Heart right ventricle (tissue), 16 donors: ENCODE measurements at regions not wholly inside any gene's neighbourhood (a gene's known extent, or its start where the extent isn't known, plus 50 kb on each side); places are given as distances from the start of the nearest gene placed in this dataset.

Source experiments
- ATAC-seq, 8 donors: fragments of 200-7000 bp; cut with Tn5 transposase; one replicate each; pipeline ENCODE4 v1.9.1; 2020; ENCODE audit warnings: mild to moderate bottlenecking in 8 of 8, moderate library complexity in 8 of 8, moderate number of reproducible peaks in 1 of 8
- DNase-seq, 2 donors: peaks; one replicate each; pipeline ENCODE4 v3.0.0-alpha.2; 2020
- H3K27ac ChIP-seq, 10 donors: fragments of 200-600 bp; sonication (generic) in 2 of 10; one replicate each; pipeline versions ENCODE4 v1.5.0 to v1.8.0; 2020 to 2022; ENCODE audit warnings: mild to moderate bottlenecking in 3 of 10
- H3K27me3 ChIP-seq, 7 donors: fragments of 200-600 bp; one replicate each; pipeline ENCODE4 v1.8.0; 2021 to 2022; ENCODE audit warnings: mild to moderate bottlenecking in 2 of 7
- H3K36me3 ChIP-seq, 9 donors: fragments of 200-600 bp; sonication (generic) in 1 of 9; one replicate each; pipeline versions ENCODE4 v1.5.0 to v1.8.0; 2020 to 2022; ENCODE audit warnings: mild to moderate bottlenecking in 2 of 9
- H3K4me1 ChIP-seq, 9 donors: fragments of 200-600 bp; sonication (generic) in 1 of 9; one replicate each; pipeline versions ENCODE4 v1.5.0 to v1.8.0; 2020 to 2022; ENCODE audit warnings: mild to moderate bottlenecking in 4 of 9
- H3K4me3 ChIP-seq, 10 donors: fragments of 200-600 bp; sonication (generic) in 2 of 10; one replicate each; pipeline versions ENCODE4 v1.5.0 to v1.8.0; 2020 to 2022; ENCODE audit warnings: mild to moderate bottlenecking in 7 of 10, moderate library complexity in 2 of 10
- H3K9me3 ChIP-seq, 11 donors: fragments of 200-600 bp in 10 of 11; sonication (generic) in 2 of 11; one replicate each; pipeline versions ENCODE4 v1.5.0 to v1.8.0; 2013 to 2022; ENCODE audit warnings: mild to moderate bottlenecking in 2 of 11, control low read depth in 1 of 11, moderate library complexity in 1 of 11
- WGBS, 2 donors: extraction: QIAGEN DNeasy Blood & Tissue Kit; methylation state at CpG; one replicate each; pipeline ENCODE4 v1.1.7; 2013; ENCODE audit warnings: inconsistent platforms in 1 of 2; 5-methylcytosine and 5-hydroxymethylcytosine counted together
- intact Hi-C, 10 donors: fragments of 100-400 bp; cut with DNase I; formaldehyde crosslinking; loops; one replicate each; pipeline versions ENCODE4 v1.11.1 to v1.14.2; 2022
- TF ChIP-seq, protein P1 (sequence below), 9 donors: fragments of 200-600 bp; sonication (generic) in 2 of 9; IDR thresholded peaks; one replicate each; pipeline versions ENCODE4 v1.5.0 to v1.8.0; 2021 to 2022; ENCODE audit warnings: antibody characterized with exemption in 9 of 9, mild to moderate bottlenecking in 5 of 9, moderate library complexity in 1 of 9
- donor health status: Arrhythmogenic right ventricular cardiomyopathy.
- donor health status: ischemic (EF 13 %, LVEDD 7.1; RV severe dilation, severe dysfunction).
- donor health status: healthy with polysubstance abuse.
- donor health status: DM: no; HTN: yes; CAD: no.
- donor health status: DM: no; HTN: no; CAD: no.
- donor health status: ischemic (EF 25% LVEDD 6.9; RV normal size, moderate dysfunction).
- donor health status: ischemic (EF 25% LVEDD 5.7; RV mildly dilated, moderate dysfunction).
- donor health status: healthy.
- donor health status: DM: yes; HTN: yes; CAD: no.
- donor health status: Ischemic cardiomyopathy.
- donor health status: ischemic (EF 35%, LVEDD 5.7; RV mildly dilated, moderate dysfunction).
- donor health status: nonischemic (EF 11% LVEDD 7.7; RV severe dilation, severe dysfunction).
- donor health status: DM: yes; HTN: yes; CAD: no.
- donor health status: PGD.
- donor health status: ischemic (EF 29% LVEDD 5.4; RV normal size, mild dysfunction).
- donor health status: nonischemic (EF 23%, LVEDD 6.1; RV moderate dilation, normal function).

DNA sequence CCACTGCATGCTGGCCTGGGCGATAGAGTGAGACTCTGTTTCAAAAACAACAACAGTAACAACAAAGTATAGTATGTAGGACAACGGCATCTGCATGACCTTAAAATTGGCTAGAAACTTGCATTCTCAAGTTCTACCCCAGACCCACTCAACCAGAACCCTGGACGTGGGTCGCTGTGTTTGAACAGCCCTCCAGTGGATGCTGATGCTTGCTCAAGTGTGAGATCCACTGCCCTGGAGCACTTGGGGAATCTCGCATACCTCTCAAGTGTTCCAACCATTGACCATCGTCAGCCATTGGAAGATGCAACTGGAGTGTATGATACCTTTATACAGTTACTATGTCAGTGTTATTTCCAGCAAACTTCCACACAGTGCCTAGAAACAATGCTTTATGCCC is 435.9 kb downstream of the DCDC2C start:
- ATAC-seq (no peak), DNase-seq (no peak)
- TF ChIP-seq, protein P1, sequence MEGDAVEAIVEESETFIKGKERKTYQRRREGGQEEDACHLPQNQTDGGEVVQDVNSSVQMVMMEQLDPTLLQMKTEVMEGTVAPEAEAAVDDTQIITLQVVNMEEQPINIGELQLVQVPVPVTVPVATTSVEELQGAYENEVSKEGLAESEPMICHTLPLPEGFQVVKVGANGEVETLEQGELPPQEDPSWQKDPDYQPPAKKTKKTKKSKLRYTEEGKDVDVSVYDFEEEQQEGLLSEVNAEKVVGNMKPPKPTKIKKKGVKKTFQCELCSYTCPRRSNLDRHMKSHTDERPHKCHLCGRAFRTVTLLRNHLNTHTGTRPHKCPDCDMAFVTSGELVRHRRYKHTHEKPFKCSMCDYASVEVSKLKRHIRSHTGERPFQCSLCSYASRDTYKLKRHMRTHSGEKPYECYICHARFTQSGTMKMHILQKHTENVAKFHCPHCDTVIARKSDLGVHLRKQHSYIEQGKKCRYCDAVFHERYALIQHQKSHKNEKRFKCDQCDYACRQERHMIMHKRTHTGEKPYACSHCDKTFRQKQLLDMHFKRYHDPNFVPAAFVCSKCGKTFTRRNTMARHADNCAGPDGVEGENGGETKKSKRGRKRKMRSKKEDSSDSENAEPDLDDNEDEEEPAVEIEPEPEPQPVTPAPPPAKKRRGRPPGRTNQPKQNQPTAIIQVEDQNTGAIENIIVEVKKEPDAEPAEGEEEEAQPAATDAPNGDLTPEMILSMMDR (IDR thresholded peaks at IDR 0.05), result no peak
- Histone ChIP-seq H3K4me1 (peaks cover 0 to 3% (median 0%) of the 10 kb centered on the region in 9 donors), H3K4me3 (no peak overlapping the region), H3K36me3 (no peaks in the 10 kb centered on the region), H3K27ac (no peak overlapping the region), H3K27me3 (no peaks in the 10 kb centered on the region), H3K9me3 (peaks cover 0 to under 1% (median 0%) of the 10 kb centered on the region in 11 donors)
- intact Hi-C loops, result no loop called here
- WGBS, 2 donors, result 85 to 89% methylated on average over 6 of the region's 6 CpGs

DNA sequence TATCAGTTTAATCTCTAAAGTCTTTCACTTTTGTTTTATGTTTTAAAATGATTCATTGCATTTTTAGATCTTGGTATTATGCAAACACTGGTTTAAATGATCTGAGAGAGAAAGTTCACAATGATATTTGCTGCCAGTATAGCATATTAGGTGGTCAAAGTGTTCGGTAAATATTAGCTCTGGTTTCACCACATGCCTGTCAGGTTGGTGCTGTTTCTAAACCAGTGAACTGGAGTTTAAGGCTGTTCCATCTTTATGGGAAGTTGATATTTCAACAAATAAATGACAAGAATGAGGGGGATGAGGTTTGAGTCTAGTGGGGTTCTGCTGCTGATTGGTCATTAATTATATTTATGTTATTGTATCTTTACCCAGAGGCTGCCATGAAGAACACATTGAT is 436.4 kb downstream of the DCDC2C start:
- intact Hi-C loops, result no loop called here
- DNase-seq, result no peak
- Histone ChIP-seq H3K4me1 (peaks cover 0 to 3% (median 0%) of the 10 kb centered on the region in 9 donors), H3K27me3 (no peaks in the 10 kb centered on the region), H3K27ac (no peak overlapping the region), H3K9me3 (peaks cover 0 to 5% (median 0%) of the 10 kb centered on the region in 11 donors), H3K36me3 (no peaks in the 10 kb centered on the region), H3K4me3 (no peak overlapping the region)
- no peak for ATAC-seq
- WGBS, 2 donors, result 80 to 91% methylated on average over 1 of the region's 1 CpG
- TF ChIP-seq, protein P1 (IDR thresholded peaks at IDR 0.05), result no peak

DNA sequence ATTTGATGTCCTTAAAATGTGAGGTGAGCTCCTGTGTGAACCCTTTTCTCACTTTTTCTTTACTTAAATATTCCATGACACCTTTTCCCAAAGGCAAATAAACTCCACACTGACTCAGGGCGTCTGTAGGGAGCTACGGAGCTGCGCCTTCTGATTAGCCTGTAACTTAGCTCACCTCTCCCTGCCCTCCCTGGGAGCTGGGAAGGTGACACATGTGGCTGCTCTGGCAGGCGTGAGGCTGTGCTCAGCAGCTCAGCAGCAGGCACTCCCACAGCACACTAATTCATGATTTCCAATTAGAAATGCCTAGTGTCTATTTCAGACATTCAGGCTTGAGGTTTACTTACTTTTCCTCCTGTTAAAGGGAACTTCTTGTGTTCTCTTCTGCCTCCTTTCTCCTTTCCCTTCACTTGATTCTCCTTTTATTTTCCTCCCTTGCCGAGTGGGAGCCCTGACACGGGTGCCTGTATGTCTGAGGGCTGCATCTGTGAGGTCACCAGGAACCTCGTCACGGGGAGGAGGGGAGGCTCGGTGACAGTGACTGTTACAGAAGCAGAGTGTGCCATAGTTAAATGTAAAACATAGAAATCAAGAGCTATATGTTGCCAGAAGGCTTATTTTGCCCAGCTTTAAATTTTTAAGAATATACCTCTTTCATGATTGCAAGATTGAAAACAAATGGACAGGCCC is 437.1 kb downstream of the DCDC2C start:
- peaks cover 0 to 6% (median 0%) of the 10 kb centered on the region in 11 donors for H3K9me3 ChIP-seq
- no peak overlapping the region for H3K27ac ChIP-seq
- intact Hi-C loops, result no loop called here
- no peak for ATAC-seq
- TF ChIP-seq, protein P1 (IDR thresholded peaks at IDR 0.05), result no peak
- H3K27me3 ChIP-seq, result no peaks in the 10 kb centered on the region
- no peak overlapping the region for H3K4me3 ChIP-seq
- peaks cover 0 to under 1% (median 0%) of the 10 kb centered on the region in 9 donors for H3K4me1 ChIP-seq
- DNase-seq, result no peak
- 27 to 42% methylated on average over 9 of the region's 9 CpGs for WGBS, 2 donors
- no peaks in the 10 kb centered on the region for H3K36me3 ChIP-seq

DNA sequence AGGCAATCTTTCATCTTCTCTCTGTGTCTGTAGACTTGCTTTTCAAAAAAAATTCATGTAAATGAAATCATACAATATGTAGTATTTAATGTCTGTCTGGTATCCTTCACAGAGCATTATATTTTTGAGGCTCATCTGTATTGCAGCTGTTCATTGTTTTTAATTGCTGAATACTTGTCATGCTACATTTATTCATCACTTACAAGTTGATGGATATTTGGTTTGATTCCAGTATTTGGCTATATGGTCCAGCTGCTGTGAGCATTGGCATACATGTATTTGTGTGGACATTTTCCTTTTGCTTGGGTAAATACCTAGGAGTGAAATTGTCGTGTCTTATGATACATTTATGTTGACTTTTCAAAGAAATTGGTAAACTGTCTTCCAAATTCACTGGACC is 441.4 kb downstream of the DCDC2C start:
- TF ChIP-seq, protein P1 (IDR thresholded peaks at IDR 0.05), result no peak
- no peak overlapping the region for H3K4me3 ChIP-seq
- peaks cover 0 to 24% (median 0%) of the 10 kb centered on the region in 11 donors for H3K9me3 ChIP-seq
- WGBS, 2 donors, result 70 to 74% methylated on average over 1 of the region's 1 CpG
- ATAC-seq (no peak), DNase-seq (no peak)
- H3K27me3 ChIP-seq, result no peaks in the 10 kb centered on the region
- no peak overlapping the region for H3K27ac ChIP-seq
- no peaks in the 10 kb centered on the region for H3K36me3 ChIP-seq
- H3K4me1 ChIP-seq, result no peaks in the 10 kb centered on the region
- intact Hi-C loops, result no loop called here
